HepG2 (cell line): ENCODE measurements at regions not wholly inside any gene's neighbourhood (a gene's known extent, or its start where the extent isn't known, plus 50 kb on each side); places are given as distances from the start of the nearest gene placed in this dataset.

ENCODE experiments used
- ATAC-seq: fragments of 200-7000 bp; cut with Tn5 transposase; 3 replicates; pipeline ENCODE4 v1.9.1; 2020; ENCODE audit warnings: mild to moderate bottlenecking, moderate library complexity
- BruUV-seq: library from RNA; stranded (reverse); fragments of 400-500 nt; replicated peaks from 2 replicates; lab custom pipeline; 2021; lab: Mats Ljungman, UMichigan
- CTCF ChIA-PET: fragments of 300-600 bp; formaldehyde crosslinking; extraction: SDS; loops from one replicate; lab custom pipeline; 2021; ENCODE audit warnings: low total read pairs, inconsistent platforms, low intra/inter-chr PET ratio; lab: Yijun Ruan, JAX
- POLR2A ChIA-PET: fragments of 350-600 bp; sonication (Branson Sonifier 250); formaldehyde crosslinking; loops from one replicate; lab custom pipeline; 2020; ENCODE audit warnings: antibody characterized with exemption, inconsistent platforms; lab: Yijun Ruan, JAX
- DNase-seq: peaks from one replicate; pipeline ENCODE4 v3.0.0-alpha.2; 2015; ENCODE audit warnings: low spot score
- FAIRE-seq: peaks from 3 replicates; lab custom pipeline; 2011; peaks lifted over from hg19 to GRCh38; lab: Jason Lieb, UNC
- H2AFZ ChIP-seq: one replicate; pipeline ENCODE4 v1.6.1; 2011; ENCODE audit warnings: low read length, inconsistent platforms
- H3K27ac ChIP-seq: fragments of 300-600 bp; 3 replicates; pipeline ENCODE4 v1.8.0; 2011; ENCODE audit warnings: mixed run types, mild to moderate bottlenecking, mixed read lengths, low read length, inconsistent platforms; ENCODE audit not compliant: insufficient read depth; ENCODE audit errors: extremely low read length
- H3K27me3 ChIP-seq, 2 experiments: fragments of 200-600 bp in 1 of 2; 2 replicates in 1 of 2; 3 replicates in 1 of 2; pipeline versions ENCODE4 v1.6.0 to v1.8.0; 2011; ENCODE audit warnings: low read length in 2 of 2, mild to moderate bottlenecking in 2 of 2, moderate library complexity in 2 of 2, inconsistent platforms in 1 of 2; ENCODE audit not compliant: insufficient read depth in 2 of 2, control insufficient read depth in 1 of 2
- H3K36me3 ChIP-seq, 2 experiments: fragments of 200-600 bp in 1 of 2; replicated peaks in 1 of 2; 2 replicates in 1 of 2; 3 replicates in 1 of 2; pipeline versions ENCODE4 v1.5.1 to v1.8.0; 2011; ENCODE audit warnings: low read length in 2 of 2, inconsistent platforms in 1 of 2; ENCODE audit not compliant: insufficient read depth in 2 of 2, control insufficient read depth in 1 of 2
- H3K4me1 ChIP-seq: 2 replicates; pipeline ENCODE4 v1.5.1; 2012; ENCODE audit warnings: low read length, inconsistent platforms; ENCODE audit not compliant: insufficient read depth
- H3K4me2 ChIP-seq: 2 replicates; pipeline ENCODE4 v1.6.0; 2011; ENCODE audit warnings: low read depth, low read length, inconsistent platforms
- H3K4me3 ChIP-seq, 3 experiments: fragments of 200-600 bp in 1 of 3; sonication (generic), shearing (Covaris generic) in 1 of 3; replicated peaks in 1 of 3; 2 replicates each; pipeline ENCODE4 v1.5.1; 2011 to 2016; ENCODE audit warnings: low read length in 3 of 3, inconsistent platforms in 2 of 3, low read depth in 2 of 3, mild to moderate bottlenecking in 2 of 3, control low read depth in 1 of 3, mixed read lengths in 1 of 3; ENCODE audit not compliant: insufficient read depth in 1 of 3
- H3K79me2 ChIP-seq: one replicate; pipeline ENCODE4 v1.6.1; 2011; ENCODE audit warnings: low read length, inconsistent platforms; ENCODE audit not compliant: insufficient read depth
- H3K9ac ChIP-seq: 2 replicates; pipeline ENCODE4 v1.6.0; 2011; ENCODE audit warnings: mild to moderate bottlenecking, low read depth, low read length, inconsistent platforms; ENCODE audit not compliant: insufficient read depth
- H3K9me3 ChIP-seq: 2 replicates; pipeline ENCODE4 v1.5.1; 2012; ENCODE audit warnings: mild to moderate bottlenecking, low read length
- H4K20me1 ChIP-seq: 2 replicates; pipeline ENCODE4 v1.6.0; 2011; ENCODE audit warnings: inconsistent platforms, mild to moderate bottlenecking, low read length, moderate library complexity; ENCODE audit not compliant: insufficient read depth
- MAFF ChIP-seq: IDR thresholded peaks from 2 replicates; pipeline ENCODE4 v1.6.1; 2011; ENCODE audit warnings: low read depth, low read length, improper control_type of control experiment
- MAFK ChIP-seq, 2 experiments: IDR thresholded peaks in 1 of 2; conservative IDR thresholded peaks in 1 of 2; 2 replicates each; pipeline ENCODE4 v1.6.1; 2011; ENCODE audit warnings: improper control_type of control experiment in 2 of 2, low read length in 2 of 2
- RBM22 ChIP-seq: fragments of 200-400 bp; formaldehyde crosslinking; optimal IDR thresholded peaks from 2 replicates; pipeline ENCODE3; 2017; ENCODE audit warnings: mild to moderate bottlenecking, low read length, moderate library complexity
- RELA ChIP-seq: sonication (generic); formaldehyde crosslinking; IDR thresholded peaks from 2 replicates; pipeline ENCODE4 v1.4.0; 2020; ENCODE audit warnings: missing genetic modification reagents
- SIX4 ChIP-seq: sonication (generic); formaldehyde crosslinking; IDR thresholded peaks from 2 replicates; pipeline ENCODE4 v1.4.0; 2020; ENCODE audit warnings: missing genetic modification reagents
- SP140L ChIP-seq: sonication (generic); formaldehyde crosslinking; IDR thresholded peaks from 2 replicates; pipeline ENCODE4 v1.4.0; 2020; ENCODE audit warnings: missing genetic modification reagents, borderline replicate concordance
- ZNF484 ChIP-seq: sonication (generic); formaldehyde crosslinking; IDR thresholded peaks from 2 replicates; pipeline ENCODE4 v1.5.1; 2020; ENCODE audit warnings: mild to moderate bottlenecking, low read depth, missing genetic modification reagents, borderline replicate concordance
- ZNF503 ChIP-seq: sonication (generic); formaldehyde crosslinking; IDR thresholded peaks from 2 replicates; pipeline ENCODE4 v1.4.0; 2020; ENCODE audit warnings: missing genetic modification reagents
- ZNF766 ChIP-seq: sonication (generic); formaldehyde crosslinking; IDR thresholded peaks from 2 replicates; pipeline ENCODE4 v1.5.0; 2020; ENCODE audit warnings: missing genetic modification reagents, borderline replicate concordance
- in situ Hi-C: cut with HindIII; loops from 2 replicates; pipeline ENCODE4 v1.10.0; 2017; ENCODE audit warnings: low pct_unique_long_range_greater_than_20kb; ENCODE audit not compliant: extremely low pct_ligation_motif_present
- intact Hi-C: fragments of 100-400 bp; cut with micrococcal nuclease; formaldehyde crosslinking; loops from one replicate; pipeline ENCODE4 v1.10.0; 2022; ENCODE audit not compliant: unreplicated experiment

- TF ChIP-seq ZNF503 (CRISPR knock-in tag) (no peak), SIX4 (CRISPR knock-in tag) (no peak), ZNF484 (no peak), ZNF766 (CRISPR knock-in tag) (no peak), SP140L (CRISPR knock-in tag) (no peak)
- TF ChIP-seq, all 625 proteins: peak for 0
Observed at GRCh38 chr21:19702726-19703125, 1295.5 kb upstream of the NCAM2 start (continued).

GRCh38 chr21:19704832-19705231 is 1293.4 kb upstream of the NCAM2 start:
- in situ Hi-C loops, result no loop called here
- Histone ChIP-seq H3K36me3 (no peaks in the 10 kb centered on the region), H3K9ac (no peak overlapping the region), H3K27ac (no peak overlapping the region), H3K9me3 (peaks cover 96% of the 10 kb centered on the region), H3K4me2 (no peak overlapping the region), H3K4me3 (no peak overlapping the region), H3K27me3 (no peaks in the 10 kb centered on the region), H3K79me2 (no peaks in the 10 kb centered on the region), H4K20me1 (no peaks in the 10 kb centered on the region), H3K4me1 (no peaks in the 10 kb centered on the region), H2AFZ (no peak overlapping the region)
- CTCF ChIA-PET, result no interaction called here
- TF ChIP-seq MAFK (conservative IDR thresholded peaks at IDR 0.05 in 1 of 2, IDR thresholded peaks at IDR 0.05 in 1 of 2; ENCODE audit: low read length in 2 of 2) (peak; percentile 43 to 70; a peak in 3 of 4 replicates), MAFF (peak; percentile 62), RBM22 (no peak), RELA (CRISPR knock-in tag) (no peak)
- FAIRE-seq (no peak), DNase-seq (no peak), ATAC-seq (no peak)
- POLR2A ChIA-PET, result no interaction called here
- BruUV-seq, result no TSS peak
- intact Hi-C loops, result no loop called here
